Stomach (tissue), 4 donors: ENCODE measurements at regions not wholly inside any gene's neighbourhood (a gene's known extent, or its start where the extent isn't known, plus 50 kb on each side); places are given as distances from the start of the nearest gene placed in this dataset.

Source experiments
- EP300 ChIP-seq: sonication (generic); formaldehyde crosslinking; IDR thresholded peaks from one replicate; pipeline ENCODE4 v1.6.1; 2017; ENCODE audit warnings: antibody characterized with exemption
- TF ChIP-seq, protein P1 (sequence below), 7 experiments: fragments of 450-650 bp in 4 of 7; fragments of 200-600 bp in 3 of 7; sonication (generic) in 3 of 7; IDR thresholded peaks; one replicate each; pipeline ENCODE4 v1.5.1; 2016 to 2019; ENCODE audit warnings: antibody characterized with exemption in 7 of 7, control low read depth in 2 of 7, mild to moderate bottlenecking in 1 of 7

DNA sequence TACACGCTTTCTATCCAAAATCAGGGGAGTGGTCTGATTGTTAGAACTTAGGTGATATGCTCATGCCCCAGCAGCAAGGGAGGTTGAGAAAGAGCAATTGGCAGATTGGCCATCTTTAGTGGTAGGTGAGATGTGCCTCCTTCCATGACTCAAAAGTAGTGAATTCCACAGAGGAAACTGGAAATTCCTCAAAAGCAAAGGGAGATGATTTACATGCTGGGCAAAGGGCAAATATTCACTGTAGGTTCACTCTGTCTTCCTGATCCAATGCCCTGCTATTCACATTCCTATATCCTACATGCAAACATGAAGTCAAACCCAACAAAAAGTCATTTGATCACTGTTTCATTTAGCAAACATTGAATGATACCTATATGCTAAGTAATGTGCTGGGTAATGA lies 130.1 kb upstream of the ZNF608 start:
- TF ChIP-seq, protein P1, sequence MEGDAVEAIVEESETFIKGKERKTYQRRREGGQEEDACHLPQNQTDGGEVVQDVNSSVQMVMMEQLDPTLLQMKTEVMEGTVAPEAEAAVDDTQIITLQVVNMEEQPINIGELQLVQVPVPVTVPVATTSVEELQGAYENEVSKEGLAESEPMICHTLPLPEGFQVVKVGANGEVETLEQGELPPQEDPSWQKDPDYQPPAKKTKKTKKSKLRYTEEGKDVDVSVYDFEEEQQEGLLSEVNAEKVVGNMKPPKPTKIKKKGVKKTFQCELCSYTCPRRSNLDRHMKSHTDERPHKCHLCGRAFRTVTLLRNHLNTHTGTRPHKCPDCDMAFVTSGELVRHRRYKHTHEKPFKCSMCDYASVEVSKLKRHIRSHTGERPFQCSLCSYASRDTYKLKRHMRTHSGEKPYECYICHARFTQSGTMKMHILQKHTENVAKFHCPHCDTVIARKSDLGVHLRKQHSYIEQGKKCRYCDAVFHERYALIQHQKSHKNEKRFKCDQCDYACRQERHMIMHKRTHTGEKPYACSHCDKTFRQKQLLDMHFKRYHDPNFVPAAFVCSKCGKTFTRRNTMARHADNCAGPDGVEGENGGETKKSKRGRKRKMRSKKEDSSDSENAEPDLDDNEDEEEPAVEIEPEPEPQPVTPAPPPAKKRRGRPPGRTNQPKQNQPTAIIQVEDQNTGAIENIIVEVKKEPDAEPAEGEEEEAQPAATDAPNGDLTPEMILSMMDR (IDR thresholded peaks at IDR 0.05) = no peak
- TF ChIP-seq EP300 = no peak
